Smooth muscle cell (in vitro differentiated cells): ENCODE measurements at regions not wholly inside any gene's neighbourhood (a gene's known extent, or its start where the extent isn't known, plus 50 kb on each side); places are given as distances from the start of the nearest gene placed in this dataset.

Experiments used
- DNase-seq: peaks from one replicate; lab custom pipeline; 2025; ENCODE audit not compliant: unreplicated experiment; lab: John Stamatoyannopoulos, UW
- H2AFZ ChIP-seq: fragments of 200-600 bp; sonication (generic); 2 replicates; pipeline ENCODE4 v1.6.0; 2016; ENCODE audit warnings: antibody characterized with exemption, low read depth, mild to moderate bottlenecking
- H3F3A ChIP-seq: fragments of 200-600 bp; sonication (generic); 2 replicates; pipeline ENCODE4 v1.6.0; 2017; ENCODE audit warnings: antibody characterized with exemption, low read depth
- H3K27ac ChIP-seq: fragments of 200-600 bp; sonication (generic); 2 replicates; pipeline ENCODE4 v1.5.1; 2016; ENCODE audit warnings: low read depth, mild to moderate bottlenecking
- H3K27me3 ChIP-seq: fragments of 200-600 bp; sonication (generic); 2 replicates; pipeline ENCODE4 v1.6.1; 2016; ENCODE audit warnings: low read depth, mild to moderate bottlenecking
- H3K36me3 ChIP-seq: fragments of 200-600 bp; sonication (generic); 2 replicates; pipeline ENCODE4 v1.5.1; 2016; ENCODE audit warnings: low read depth
- H3K4me1 ChIP-seq: fragments of 200-600 bp; sonication (generic); 2 replicates; pipeline ENCODE4 v1.5.1; 2016; ENCODE audit warnings: low read depth
- H3K4me2 ChIP-seq: fragments of 200-600 bp; sonication (generic); 2 replicates; pipeline ENCODE4 v1.6.0; 2016; ENCODE audit warnings: mild to moderate bottlenecking
- H3K4me3 ChIP-seq: fragments of 200-600 bp; sonication (generic); 2 replicates; pipeline ENCODE4 v1.5.1; 2016; ENCODE audit warnings: mild to moderate bottlenecking
- H3K79me2 ChIP-seq: fragments of 200-600 bp; sonication (generic); 2 replicates; pipeline ENCODE4 v1.6.0; 2016; ENCODE audit warnings: low read depth, mild to moderate bottlenecking
- H3K9ac ChIP-seq: fragments of 200-600 bp; sonication (generic); 2 replicates; pipeline ENCODE4 v1.6.0; 2016; ENCODE audit warnings: low read depth
- H3K9me3 ChIP-seq: fragments of 200-600 bp; sonication (generic); replicated peaks from 2 replicates; pipeline ENCODE4 v1.5.1; 2016; ENCODE audit warnings: low read depth
- H4K20me1 ChIP-seq: fragments of 200-600 bp; sonication (generic); 2 replicates; pipeline ENCODE4 v1.6.0; 2016; ENCODE audit warnings: low read depth
- WGBS: methylation state at CpG from one replicate; pipeline ENCODE4 v1.1.7; 2016; ENCODE audit warnings: low lambda C conversion rate; 5-methylcytosine and 5-hydroxymethylcytosine counted together
- TF ChIP-seq, protein P1 (sequence below): fragments of 200-600 bp; sonication (generic); IDR thresholded peaks from 2 replicates; pipeline ENCODE4 v1.5.1; 2017; ENCODE audit warnings: borderline replicate concordance, mild to moderate bottlenecking, antibody characterized with exemption; ENCODE audit not compliant: insufficient read depth, poor library complexity, severe bottlenecking

DNA sequence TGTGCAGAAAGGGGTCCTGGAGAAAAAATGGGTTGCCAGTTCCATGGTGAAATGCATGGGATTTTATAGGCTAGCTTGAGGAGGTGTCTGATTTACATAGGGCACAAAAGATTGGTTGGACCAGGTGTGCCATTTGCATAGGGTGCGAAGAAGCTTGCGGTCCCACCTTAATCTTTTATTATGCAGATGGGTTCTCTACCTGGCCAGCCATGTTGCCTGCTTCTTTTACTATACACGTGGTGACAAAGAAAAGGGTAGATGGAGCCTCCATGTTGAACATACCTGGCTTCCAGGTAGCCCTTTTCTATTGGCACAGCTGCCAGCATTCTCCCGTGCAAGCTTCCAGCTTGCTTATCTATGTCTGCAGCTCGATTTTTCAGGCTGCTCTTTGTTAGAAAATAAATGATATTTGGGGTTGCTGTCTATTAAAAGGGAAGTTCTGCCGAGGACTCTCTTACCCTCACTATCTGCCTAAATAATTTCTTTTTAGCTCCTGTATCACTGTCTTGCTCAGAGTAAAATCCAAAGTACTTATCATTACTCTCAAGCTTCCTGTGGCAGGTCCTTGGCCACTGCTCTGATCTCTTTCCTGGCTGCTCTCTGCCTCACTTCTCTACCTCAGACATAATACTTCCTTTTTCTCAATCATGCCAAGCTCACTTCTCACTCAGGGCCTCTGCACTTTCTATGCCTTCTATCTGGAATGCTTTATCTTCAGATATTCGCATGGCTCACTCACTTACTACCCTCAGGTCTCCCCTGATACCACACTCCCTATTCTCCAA lies 216.0 kb upstream of the DAAM1 start:
- TF ChIP-seq, protein P1, sequence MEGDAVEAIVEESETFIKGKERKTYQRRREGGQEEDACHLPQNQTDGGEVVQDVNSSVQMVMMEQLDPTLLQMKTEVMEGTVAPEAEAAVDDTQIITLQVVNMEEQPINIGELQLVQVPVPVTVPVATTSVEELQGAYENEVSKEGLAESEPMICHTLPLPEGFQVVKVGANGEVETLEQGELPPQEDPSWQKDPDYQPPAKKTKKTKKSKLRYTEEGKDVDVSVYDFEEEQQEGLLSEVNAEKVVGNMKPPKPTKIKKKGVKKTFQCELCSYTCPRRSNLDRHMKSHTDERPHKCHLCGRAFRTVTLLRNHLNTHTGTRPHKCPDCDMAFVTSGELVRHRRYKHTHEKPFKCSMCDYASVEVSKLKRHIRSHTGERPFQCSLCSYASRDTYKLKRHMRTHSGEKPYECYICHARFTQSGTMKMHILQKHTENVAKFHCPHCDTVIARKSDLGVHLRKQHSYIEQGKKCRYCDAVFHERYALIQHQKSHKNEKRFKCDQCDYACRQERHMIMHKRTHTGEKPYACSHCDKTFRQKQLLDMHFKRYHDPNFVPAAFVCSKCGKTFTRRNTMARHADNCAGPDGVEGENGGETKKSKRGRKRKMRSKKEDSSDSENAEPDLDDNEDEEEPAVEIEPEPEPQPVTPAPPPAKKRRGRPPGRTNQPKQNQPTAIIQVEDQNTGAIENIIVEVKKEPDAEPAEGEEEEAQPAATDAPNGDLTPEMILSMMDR: no peak
- Histone ChIP-seq H3K9ac (no peak overlapping the region), H3K36me3 (no peaks in the 10 kb centered on the region), H3K27me3 (no peaks in the 10 kb centered on the region), H3F3A (peaks cover 7% of the 10 kb centered on the region), H3K27ac (no peak overlapping the region), H4K20me1 (no peaks in the 10 kb centered on the region), H3K4me3 (no peak overlapping the region), H3K9me3 (no peaks in the 10 kb centered on the region), H3K4me1 (peaks cover 18% of the 10 kb centered on the region), H3K4me2 (no peak overlapping the region), H3K79me2 (no peaks in the 10 kb centered on the region), H2AFZ (no peak overlapping the region)
- WGBS: 89% methylated on average over 7 of the region's 7 CpGs
- DNase-seq: no peak

DNA sequence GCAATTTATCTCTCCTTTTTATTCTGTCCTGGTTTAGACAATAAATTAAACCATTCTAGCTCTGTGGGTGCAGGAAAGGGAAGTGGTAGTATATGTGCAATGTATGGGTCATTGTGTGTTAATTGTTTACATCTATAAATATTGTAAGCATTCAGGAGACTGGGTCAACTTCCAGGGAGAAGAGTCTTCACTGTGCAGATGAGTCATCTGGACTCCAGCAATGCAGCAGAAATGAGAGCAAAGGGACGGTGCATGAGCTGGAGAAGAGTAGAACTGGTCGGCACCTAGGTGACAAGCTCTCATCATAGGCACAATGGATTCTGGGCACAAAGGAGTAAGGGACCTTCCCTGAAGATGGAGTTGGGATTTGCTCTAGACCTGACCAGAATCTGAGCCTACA lies 211.1 kb upstream of the DAAM1 start:
- no peak overlapping the region for H3K9ac ChIP-seq
- DNase-seq: no peak
- 43% methylated on average over 2 of the region's 2 CpGs for WGBS

DNA sequence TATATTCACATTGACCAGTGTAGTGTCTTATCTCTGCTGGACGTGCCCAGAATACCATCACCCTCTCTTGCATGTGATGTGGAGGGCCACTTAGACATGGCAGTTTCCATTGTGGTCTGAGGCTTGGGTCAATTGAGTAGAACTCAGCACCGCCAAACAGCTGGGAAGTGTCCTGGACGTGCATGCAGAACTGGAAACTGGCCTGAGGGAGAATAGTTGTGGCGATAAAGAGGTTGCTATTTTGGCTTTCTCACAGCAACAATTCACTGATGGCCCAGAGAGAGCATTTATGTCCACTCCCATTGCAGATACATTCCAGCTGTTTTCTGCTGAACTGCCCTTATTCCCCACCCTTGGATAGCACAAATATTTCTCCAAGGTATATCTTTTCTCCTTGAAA lies 210.1 kb upstream of the DAAM1 start:
- TF ChIP-seq, protein P1: no peak
- Histone ChIP-seq H3K9me3 (no peaks in the 10 kb centered on the region), H3K4me2 (no peak overlapping the region), H3K79me2 (no peaks in the 10 kb centered on the region), H4K20me1 (no peaks in the 10 kb centered on the region), H3K36me3 (no peaks in the 10 kb centered on the region), H3K9ac (no peak overlapping the region), H3K4me3 (no peak overlapping the region), H3F3A (no peaks in the 10 kb centered on the region), H3K27me3 (no peaks in the 10 kb centered on the region), H3K27ac (no peak overlapping the region), H2AFZ (no peak overlapping the region), H3K4me1 (no peaks in the 10 kb centered on the region)
- WGBS: 66% methylated on average over 4 of the region's 4 CpGs
- DNase-seq: no peak

More for the DNA sequence above, 211.1 kb upstream of the DAAM1 start:
- Histone ChIP-seq H3F3A (no peaks in the 10 kb centered on the region), H3K79me2 (no peaks in the 10 kb centered on the region), H2AFZ (no peak overlapping the region), H3K4me2 (no peak overlapping the region), H4K20me1 (no peaks in the 10 kb centered on the region), H3K4me3 (no peak overlapping the region), H3K27me3 (no peaks in the 10 kb centered on the region), H3K27ac (no peak overlapping the region), H3K4me1 (no peaks in the 10 kb centered on the region), H3K9me3 (no peaks in the 10 kb centered on the region), H3K36me3 (no peaks in the 10 kb centered on the region)
- TF ChIP-seq, protein P1: no peak

DNA sequence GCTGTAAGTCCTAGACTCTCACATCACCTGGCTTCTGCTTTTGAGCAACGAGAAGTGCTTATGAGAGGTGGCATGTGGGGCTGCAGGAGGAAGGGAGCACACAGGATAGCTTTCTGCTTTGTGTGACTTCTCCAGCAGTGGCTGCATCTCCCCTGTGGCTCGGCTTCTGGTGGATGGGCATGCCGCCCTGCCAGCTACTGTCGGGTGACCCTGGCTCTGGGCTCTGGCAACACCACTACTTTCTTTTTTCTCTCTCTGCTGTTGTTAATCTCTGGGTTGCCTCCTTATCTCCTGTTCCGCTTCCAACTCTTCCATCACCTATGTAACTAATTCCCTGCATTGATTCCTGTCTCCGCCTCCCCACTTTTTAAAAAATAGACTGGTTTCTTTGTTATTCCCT lies 209.1 kb upstream of the DAAM1 start:
- H3K27ac ChIP-seq: no peak overlapping the region
- no peaks in the 10 kb centered on the region for H3F3A ChIP-seq
- no peak overlapping the region for H3K9ac ChIP-seq
- H3K4me2 ChIP-seq: no peak overlapping the region
- no peaks in the 10 kb centered on the region for H3K36me3 ChIP-seq
- TF ChIP-seq, protein P1: no peak
- no peaks in the 10 kb centered on the region for H3K4me1 ChIP-seq
- H3K4me3 ChIP-seq: no peak overlapping the region
- H4K20me1 ChIP-seq: no peaks in the 10 kb centered on the region
- WGBS: 87% methylated on average over 6 of the region's 6 CpGs
- no peaks in the 10 kb centered on the region for H3K9me3 ChIP-seq
- DNase-seq: no peak
- no peak overlapping the region for H2AFZ ChIP-seq
- H3K27me3 ChIP-seq: no peaks in the 10 kb centered on the region
- H3K79me2 ChIP-seq: no peaks in the 10 kb centered on the region
